ENCODE measurements at regions not wholly inside any gene's neighbourhood (a gene's known extent, or its start where the extent isn't known, plus 50 kb on each side); places are given as distances from the start of the nearest gene placed in this dataset.

GRCh38 chr10:131559450-131559911 lies 248.0 kb upstream of the TCERG1L start:
- 89% methylated on average over 14 of the region's 15 CpGs for WGBS (ENCODE audit: insufficient coverage)
- intact Hi-C loops (cut with micrococcal nuclease): no loop called here
- no peak overlapping the region for H3K27ac ChIP-seq (ENCODE audit: low read depth in 1 of 2, low read length in 2 of 2)

DNA sequence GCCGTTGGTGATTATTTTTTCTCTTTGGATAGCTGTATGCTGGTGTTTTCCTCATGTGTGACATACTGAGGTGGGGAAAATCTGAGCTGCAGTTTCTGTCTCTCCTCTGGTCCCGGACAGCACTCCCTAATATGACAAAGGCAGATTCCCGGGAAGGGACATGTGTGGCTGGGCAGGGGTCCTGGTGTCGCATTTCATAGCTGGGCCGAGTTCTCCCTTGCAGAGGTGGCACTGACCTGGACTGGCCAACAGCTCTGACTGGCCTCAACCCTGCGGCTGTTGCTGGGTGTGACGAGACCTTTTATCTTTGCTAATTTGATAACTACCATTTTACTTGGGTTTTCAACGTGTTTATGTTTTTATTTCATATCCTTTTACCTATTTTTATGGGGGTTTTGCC lies 248.6 kb upstream of the TCERG1L start:
- intact Hi-C loops (cut with micrococcal nuclease): no loop called here
- 56% methylated on average over 3 of the region's 8 CpGs for WGBS (ENCODE audit: insufficient coverage)

More at GRCh38 chr10:131559450-131559911, 248.0 kb upstream of the TCERG1L start:
- Histone ChIP-seq H3K4me3 (replicated peaks in 1 of 3; ENCODE audit: low read depth in 2 of 3, low read length in 3 of 3) (no peak overlapping the region), H3K4me2 (replicated peaks; ENCODE audit: extremely low read depth, low read length, poor library complexity, severe bottlenecking) (no peak overlapping the region), H3K79me2 (ENCODE audit: insufficient read depth, low read length) (no peaks in the 10 kb centered on the region), H3K27me3 (ENCODE audit: control insufficient read depth in 2 of 2, insufficient read depth in 2 of 2, low read length in 2 of 2) (no peaks in the 10 kb centered on the region), H3K9me3 (replicated peaks in 1 of 2; ENCODE audit: control insufficient read depth in 1 of 2, insufficient read depth in 1 of 2, low read length in 2 of 2) (peaks cover 0 to 11% of the 10 kb centered on the region in 2 donors), H4K20me1 (ENCODE audit: insufficient read depth, low read length) (no peaks in the 10 kb centered on the region), H3K36me3 (replicated peaks in 1 of 2; ENCODE audit: control insufficient read depth in 1 of 2, insufficient read depth in 2 of 2, low read length in 2 of 2) (no peaks in the 10 kb centered on the region), H3K9ac (ENCODE audit: insufficient read depth, low read length, poor library complexity, severe bottlenecking) (no peak overlapping the region), H2AFZ (ENCODE audit: insufficient read depth, low read depth, low read length, poor library complexity, severe bottlenecking) (no peak overlapping the region), H3K4me1 (ENCODE audit: control insufficient read depth in 1 of 2, insufficient read depth in 2 of 2, low read length in 2 of 2) (no peaks in the 10 kb centered on the region)
- peaks cover 4 to 6% (median 4%) of the 10 kb centered on the region in 3 donors for H3K27me3 Mint-ChIP-seq (ENCODE audit: low read depth in 3 of 3)
- no peaks in the 10 kb centered on the region for H3K4me1 Mint-ChIP-seq
- peaks cover 0 to 4% (median 2%) of the 10 kb centered on the region in 7 donors for H3K9me3 Mint-ChIP-seq
- DNase-seq: no peak
- H3K27ac Mint-ChIP-seq: no peak overlapping the region
- no peaks in the 10 kb centered on the region for H3K36me3 Mint-ChIP-seq
- TF ChIP-seq, protein P1, sequence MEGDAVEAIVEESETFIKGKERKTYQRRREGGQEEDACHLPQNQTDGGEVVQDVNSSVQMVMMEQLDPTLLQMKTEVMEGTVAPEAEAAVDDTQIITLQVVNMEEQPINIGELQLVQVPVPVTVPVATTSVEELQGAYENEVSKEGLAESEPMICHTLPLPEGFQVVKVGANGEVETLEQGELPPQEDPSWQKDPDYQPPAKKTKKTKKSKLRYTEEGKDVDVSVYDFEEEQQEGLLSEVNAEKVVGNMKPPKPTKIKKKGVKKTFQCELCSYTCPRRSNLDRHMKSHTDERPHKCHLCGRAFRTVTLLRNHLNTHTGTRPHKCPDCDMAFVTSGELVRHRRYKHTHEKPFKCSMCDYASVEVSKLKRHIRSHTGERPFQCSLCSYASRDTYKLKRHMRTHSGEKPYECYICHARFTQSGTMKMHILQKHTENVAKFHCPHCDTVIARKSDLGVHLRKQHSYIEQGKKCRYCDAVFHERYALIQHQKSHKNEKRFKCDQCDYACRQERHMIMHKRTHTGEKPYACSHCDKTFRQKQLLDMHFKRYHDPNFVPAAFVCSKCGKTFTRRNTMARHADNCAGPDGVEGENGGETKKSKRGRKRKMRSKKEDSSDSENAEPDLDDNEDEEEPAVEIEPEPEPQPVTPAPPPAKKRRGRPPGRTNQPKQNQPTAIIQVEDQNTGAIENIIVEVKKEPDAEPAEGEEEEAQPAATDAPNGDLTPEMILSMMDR (IDR thresholded peaks at IDR 0.05): no peak
- H3K4me3 Mint-ChIP-seq: no peak overlapping the region

More for the DNA sequence above, 248.6 kb upstream of the TCERG1L start:
- H3K4me2 ChIP-seq (replicated peaks; ENCODE audit: extremely low read depth, low read length, poor library complexity, severe bottlenecking): no peak overlapping the region
- H3K79me2 ChIP-seq (ENCODE audit: insufficient read depth, low read length): no peaks in the 10 kb centered on the region
- H3K27ac ChIP-seq (ENCODE audit: low read depth in 1 of 2, low read length in 2 of 2): no peak overlapping the region
- no peak for DNase-seq
- Mint-ChIP-seq H3K9me3 (peaks cover 0 to 9% (median 6%) of the 10 kb centered on the region in 7 donors), H3K4me1 (no peaks in the 10 kb centered on the region), H3K4me3 (no peak overlapping the region), H3K36me3 (no peaks in the 10 kb centered on the region), H3K27ac (no peak overlapping the region), H3K27me3 (ENCODE audit: low read depth in 3 of 3) (peaks cover 4 to 6% (median 4%) of the 10 kb centered on the region in 3 donors)
- no peaks in the 10 kb centered on the region for H3K36me3 ChIP-seq (replicated peaks in 1 of 2; ENCODE audit: control insufficient read depth in 1 of 2, insufficient read depth in 2 of 2, low read length in 2 of 2)
- H3K4me3 ChIP-seq (replicated peaks in 1 of 3; ENCODE audit: low read depth in 2 of 3, low read length in 3 of 3): no peak overlapping the region
- no peaks in the 10 kb centered on the region for H3K27me3 ChIP-seq (ENCODE audit: control insufficient read depth in 2 of 2, insufficient read depth in 2 of 2, low read length in 2 of 2)
- H3K9ac ChIP-seq (ENCODE audit: insufficient read depth, low read length, poor library complexity, severe bottlenecking): no peak overlapping the region
- TF ChIP-seq, protein P1 (IDR thresholded peaks at IDR 0.05): no peak
- H4K20me1 ChIP-seq (ENCODE audit: insufficient read depth, low read length): no peaks in the 10 kb centered on the region
- H2AFZ ChIP-seq (ENCODE audit: insufficient read depth, low read depth, low read length, poor library complexity, severe bottlenecking): no peak overlapping the region
- H3K4me1 ChIP-seq (ENCODE audit: control insufficient read depth in 1 of 2, insufficient read depth in 2 of 2, low read length in 2 of 2): no peaks in the 10 kb centered on the region
- peaks cover 0 to 11% of the 10 kb centered on the region in 2 donors for H3K9me3 ChIP-seq (replicated peaks in 1 of 2; ENCODE audit: control insufficient read depth in 1 of 2, insufficient read depth in 1 of 2, low read length in 2 of 2)

All from CD14-positive monocyte (primary cell).